Activated T-helper 17 cell treated with anti-CD3 and anti-CD28 coated beads, Interleukin-2, amount 50 U/mL, for 72 hours (primary cell): ENCODE measurements at regions not wholly inside any gene's neighbourhood (a gene's known extent, or its start where the extent isn't known, plus 50 kb on each side); places are given as distances from the start of the nearest gene placed in this dataset.
A peak's percentile ranks its signal among the peaks of the same experiment; 100 is the strongest.
"Not testable (repeated sequence)": the region's sequence is repeated elsewhere in the genome, so short reads cannot be mapped to it uniquely, and the experiment has no call there.

Experiments
- ATAC-seq: fragments of 150-1000 bp; cut with Tn5 transposase; replicated peaks from 2 replicates; pipeline ENCODE4 v1.10.0; 2021; ENCODE audit warnings: mild to moderate bottlenecking, moderate library complexity
- H3K27ac Mint-ChIP-seq: one replicate; pipeline ENCODE4 v1.8.0; 2022; ENCODE audit warnings: mixed read lengths
- H3K27me3 Mint-ChIP-seq: one replicate; pipeline ENCODE4 v1.8.0; 2022; ENCODE audit warnings: mixed read lengths
- H3K36me3 Mint-ChIP-seq: one replicate; pipeline ENCODE4 v1.8.0; 2022; ENCODE audit warnings: low read depth, mild to moderate bottlenecking, mixed read lengths
- H3K4me1 Mint-ChIP-seq: one replicate; pipeline ENCODE4 v1.8.0; 2022; ENCODE audit warnings: mixed read lengths
- H3K4me3 Mint-ChIP-seq: one replicate; pipeline ENCODE4 v1.8.0; 2022; ENCODE audit warnings: mild to moderate bottlenecking, mixed read lengths
- H3K9me3 Mint-ChIP-seq: one replicate; pipeline ENCODE4 v1.8.0; 2022; ENCODE audit warnings: mixed read lengths

- H3K36me3 Mint-ChIP-seq, H3K4me1 Mint-ChIP-seq, H3K9me3 Mint-ChIP-seq, H3K27ac Mint-ChIP-seq, ATAC-seq, H3K4me3 Mint-ChIP-seq: not testable (repeated sequence)
- H3K27me3 Mint-ChIP-seq: peaks cover 24% of the 10 kb centered on the region
Measured at GRCh38 chr10:45056806-45057205, 56.1 kb downstream of the ZNF22 start.

- Mint-ChIP-seq H3K27ac (no peak overlapping the region), H3K27me3 (peaks cover 24% of the 10 kb centered on the region), H3K36me3 (no peaks in the 10 kb centered on the region), H3K4me3 (no peak overlapping the region), H3K4me1 (no peaks in the 10 kb centered on the region), H3K9me3 (no peaks in the 10 kb centered on the region)
- ATAC-seq: no peak
Measured at GRCh38 chr10:45058580-45058979, 57.9 kb downstream of the ZNF22 start.

GRCh38 chr10:45058992-45059561, 58.4 kb downstream of the ZNF22 start:
- H3K27ac Mint-ChIP-seq: no peak overlapping the region
- no peaks in the 10 kb centered on the region for H3K9me3 Mint-ChIP-seq
- peak; percentile 21 for ATAC-seq
- H3K36me3 Mint-ChIP-seq: no peaks in the 10 kb centered on the region
- peaks cover 24% of the 10 kb centered on the region for H3K27me3 Mint-ChIP-seq
- H3K4me1 Mint-ChIP-seq: no peaks in the 10 kb centered on the region
- H3K4me3 Mint-ChIP-seq: no peak overlapping the region

- Mint-ChIP-seq H3K27me3 (peaks cover 23% of the 10 kb centered on the region), H3K9me3 (no peaks in the 10 kb centered on the region), H3K4me3 (no peak overlapping the region), H3K27ac (no peak overlapping the region), H3K36me3 (no peaks in the 10 kb centered on the region), H3K4me1 (no peaks in the 10 kb centered on the region)
- no peak for ATAC-seq
Measured at GRCh38 chr10:45059632-45060031, 58.9 kb downstream of the ZNF22 start.

- no peak for ATAC-seq
- H3K4me3 Mint-ChIP-seq: no peak overlapping the region
- H3K36me3 Mint-ChIP-seq: no peaks in the 10 kb centered on the region
- no peaks in the 10 kb centered on the region for H3K4me1 Mint-ChIP-seq
- H3K27me3 Mint-ChIP-seq: peaks cover 17% of the 10 kb centered on the region
- H3K9me3 Mint-ChIP-seq: no peaks in the 10 kb centered on the region
- H3K27ac Mint-ChIP-seq: no peak overlapping the region
Measured at GRCh38 chr10:45061982-45062381, 61.3 kb downstream of the ZNF22 start.

GRCh38 chr10:45063591-45064231, 63.0 kb downstream of the ZNF22 start:
- H3K4me1 Mint-ChIP-seq: no peaks in the 10 kb centered on the region
- no peaks in the 10 kb centered on the region for H3K9me3 Mint-ChIP-seq
- H3K36me3 Mint-ChIP-seq: no peaks in the 10 kb centered on the region
- no peak overlapping the region for H3K27ac Mint-ChIP-seq
- no peak for ATAC-seq
- no peak overlapping the region for H3K4me3 Mint-ChIP-seq
- peaks cover 13% of the 10 kb centered on the region for H3K27me3 Mint-ChIP-seq

GRCh38 chr10:45064998-45065397, 64.3 kb downstream of the ZNF22 start:
- Mint-ChIP-seq H3K4me1 (no peaks in the 10 kb centered on the region), H3K36me3 (no peaks in the 10 kb centered on the region), H3K9me3 (no peaks in the 10 kb centered on the region), H3K27me3 (peaks cover 11% of the 10 kb centered on the region), H3K4me3 (no peak overlapping the region), H3K27ac (no peak overlapping the region)
- no peak for ATAC-seq

- H3K27ac Mint-ChIP-seq: no peak overlapping the region
- H3K9me3 Mint-ChIP-seq: no peaks in the 10 kb centered on the region
- ATAC-seq: no peak
- no peaks in the 10 kb centered on the region for H3K36me3 Mint-ChIP-seq
- H3K4me1 Mint-ChIP-seq: no peaks in the 10 kb centered on the region
- H3K4me3 Mint-ChIP-seq: no peak overlapping the region
- H3K27me3 Mint-ChIP-seq: no peaks in the 10 kb centered on the region
Measured at GRCh38 chr10:45071043-45071813, 70.5 kb downstream of the ZNF22 start.

- no peak for ATAC-seq
- H3K4me3 Mint-ChIP-seq: no peak overlapping the region
- H3K4me1 Mint-ChIP-seq: no peaks in the 10 kb centered on the region
- H3K9me3 Mint-ChIP-seq: no peaks in the 10 kb centered on the region
- no peaks in the 10 kb centered on the region for H3K36me3 Mint-ChIP-seq
- H3K27ac Mint-ChIP-seq: no peak overlapping the region
- peaks cover 13% of the 10 kb centered on the region for H3K27me3 Mint-ChIP-seq
Measured at GRCh38 chr10:45075216-45075615, 74.5 kb downstream of the ZNF22 start.

- Mint-ChIP-seq H3K4me3 (no peak overlapping the region), H3K27me3 (peaks cover 13% of the 10 kb centered on the region), H3K4me1 (no peaks in the 10 kb centered on the region), H3K9me3 (no peaks in the 10 kb centered on the region), H3K36me3 (no peaks in the 10 kb centered on the region), H3K27ac (no peak overlapping the region)
- ATAC-seq: no peak
Measured at GRCh38 chr10:45075826-45076380, 75.2 kb downstream of the ZNF22 start.

- H3K27me3 Mint-ChIP-seq: peaks cover 16% of the 10 kb centered on the region
- H3K9me3 Mint-ChIP-seq: no peaks in the 10 kb centered on the region
- H3K36me3 Mint-ChIP-seq: no peaks in the 10 kb centered on the region
- no peak overlapping the region for H3K27ac Mint-ChIP-seq
- no peak overlapping the region for H3K4me3 Mint-ChIP-seq
- no peaks in the 10 kb centered on the region for H3K4me1 Mint-ChIP-seq
- ATAC-seq: no peak
Measured at GRCh38 chr10:45076891-45077290, 76.2 kb downstream of the ZNF22 start.

- no peak overlapping the region for H3K4me3 Mint-ChIP-seq
- no peaks in the 10 kb centered on the region for H3K4me1 Mint-ChIP-seq
- no peak for ATAC-seq
- H3K27me3 Mint-ChIP-seq: peaks cover 24% of the 10 kb centered on the region
- no peak overlapping the region for H3K27ac Mint-ChIP-seq
- H3K9me3 Mint-ChIP-seq: no peaks in the 10 kb centered on the region
- no peaks in the 10 kb centered on the region for H3K36me3 Mint-ChIP-seq
Measured at GRCh38 chr10:45080331-45080730, 79.6 kb downstream of the ZNF22 start.

GRCh38 chr10:45082176-45082575, 81.5 kb downstream of the ZNF22 start:
- Mint-ChIP-seq H3K27ac (no peak overlapping the region), H3K4me3 (no peak overlapping the region), H3K27me3 (peaks cover 21% of the 10 kb centered on the region), H3K4me1 (no peaks in the 10 kb centered on the region), H3K36me3 (no peaks in the 10 kb centered on the region), H3K9me3 (no peaks in the 10 kb centered on the region)
- ATAC-seq: no peak

GRCh38 chr10:45091968-45092367, 91.2 kb downstream of the ZNF22 start:
- no peaks in the 10 kb centered on the region for H3K4me1 Mint-ChIP-seq
- no peak overlapping the region for H3K4me3 Mint-ChIP-seq
- H3K9me3 Mint-ChIP-seq: no peaks in the 10 kb centered on the region
- H3K36me3 Mint-ChIP-seq: no peaks in the 10 kb centered on the region
- ATAC-seq: no peak
- H3K27ac Mint-ChIP-seq: no peak overlapping the region
- H3K27me3 Mint-ChIP-seq: peaks cover 28% of the 10 kb centered on the region

- Mint-ChIP-seq H3K27ac (no peak overlapping the region), H3K36me3 (no peaks in the 10 kb centered on the region), H3K4me3 (no peak overlapping the region), H3K27me3 (peaks cover 40% of the 10 kb centered on the region), H3K4me1 (no peaks in the 10 kb centered on the region), H3K9me3 (no peaks in the 10 kb centered on the region)
- no peak for ATAC-seq
Measured at GRCh38 chr10:45093945-45094344, 93.2 kb downstream of the ZNF22 start.
